Activated CD4-positive, CD25-positive, alpha-beta regulatory T cell (primary cell): ENCODE measurements at regions not wholly inside any gene's neighbourhood (a gene's known extent, or its start where the extent isn't known, plus 50 kb on each side); places are given as distances from the start of the nearest gene placed in this dataset.
"Not testable (repeated sequence)": the region's sequence is repeated elsewhere in the genome, so short reads cannot be mapped to it uniquely, and the experiment has no call there.

Source experiments
- DNase-seq, 4 experiments: peaks; one replicate each; lab custom pipeline; 2025; lab: John Stamatoyannopoulos, UW

GRCh38 chr2:14428056-14428455, 204.5 kb upstream of the LRATD1 start:
- no peak for DNase-seq

- no peak for DNase-seq
Observed at GRCh38 chr2:14433946-14434495, 198.5 kb upstream of the LRATD1 start.

- no peak for DNase-seq
Observed at GRCh38 chr2:14445670-14446069, 186.8 kb upstream of the LRATD1 start.

GRCh38 chr2:14448340-14448739, 184.2 kb upstream of the LRATD1 start:
- DNase-seq, result no peak

GRCh38 chr2:14451312-14451711, 181.2 kb upstream of the LRATD1 start:
- DNase-seq, result no peak

- DNase-seq, result no peak
Observed at GRCh38 chr2:14454202-14454601, 178.3 kb upstream of the LRATD1 start.

GRCh38 chr2:14459786-14460325, 172.7 kb upstream of the LRATD1 start:
- DNase-seq, result no peak

GRCh38 chr2:14475994-14476393, 156.5 kb upstream of the LRATD1 start:
- no peak for DNase-seq

- no peak for DNase-seq
Observed at GRCh38 chr2:14479486-14479885, 153.0 kb upstream of the LRATD1 start.

GRCh38 chr2:14480120-14480519, 152.4 kb upstream of the LRATD1 start:
- no peak for DNase-seq

GRCh38 chr2:14480906-14481305, 151.6 kb upstream of the LRATD1 start:
- DNase-seq, result no peak

GRCh38 chr2:14492920-14493503, 139.5 kb upstream of the LRATD1 start:
- no peak for DNase-seq

GRCh38 chr2:14494759-14495158, 137.8 kb upstream of the LRATD1 start:
- no peak for DNase-seq

GRCh38 chr2:14501061-14501460, 131.5 kb upstream of the LRATD1 start:
- no peak for DNase-seq

- DNase-seq, result not testable (repeated sequence)
Observed at GRCh38 chr2:14506955-14507354, 125.6 kb upstream of the LRATD1 start.

- no peak for DNase-seq
Observed at GRCh38 chr2:14511541-14511940, 121.0 kb upstream of the LRATD1 start.

- no peak for DNase-seq
Observed at GRCh38 chr2:14513903-14514302, 118.6 kb upstream of the LRATD1 start.

GRCh38 chr2:14516844-14517243, 115.7 kb upstream of the LRATD1 start:
- DNase-seq, result no peak

- no peak for DNase-seq
Observed at GRCh38 chr2:14517731-14518130, 114.8 kb upstream of the LRATD1 start.

- no peak for DNase-seq
Observed at GRCh38 chr2:14520385-14520945, 112.1 kb upstream of the LRATD1 start.

- no peak for DNase-seq
Observed at GRCh38 chr2:14524041-14524802, 108.3 kb upstream of the LRATD1 start.

GRCh38 chr2:14524803-14525080, 107.8 kb upstream of the LRATD1 start:
- DNase-seq, result no peak

- no peak for DNase-seq
Observed at GRCh38 chr2:14530506-14530905, 102.0 kb upstream of the LRATD1 start.
